Chondrocyte (in vitro differentiated cells): ENCODE measurements at regions not wholly inside any gene's neighbourhood (a gene's known extent, or its start where the extent isn't known, plus 50 kb on each side); places are given as distances from the start of the nearest gene placed in this dataset.

Experiments
- DNase-seq: peaks from one replicate; pipeline ENCODE4 v3.0.0; 2021; ENCODE audit warnings: mixed read lengths, low spot score
- H3K27ac Mint-ChIP-seq: one replicate; pipeline ENCODE4 v1.8.0; 2021; ENCODE audit warnings: mild to moderate bottlenecking, moderate library complexity, mixed read lengths; ENCODE audit not compliant: unreplicated experiment
- H3K27me3 Mint-ChIP-seq: 2 replicates; pipeline ENCODE4 v1.8.0; 2021; ENCODE audit warnings: low read depth, mixed read lengths
- H3K36me3 Mint-ChIP-seq: 2 replicates; pipeline ENCODE4 v1.8.0; 2021; ENCODE audit warnings: low read depth, mixed read lengths
- H3K4me1 Mint-ChIP-seq: 2 replicates; pipeline ENCODE4 v1.8.0; 2021; ENCODE audit warnings: low read depth, mild to moderate bottlenecking, mixed read lengths
- H3K4me3 Mint-ChIP-seq: one replicate; pipeline ENCODE4 v1.8.0; 2021; ENCODE audit warnings: mild to moderate bottlenecking, moderate library complexity, mixed read lengths; ENCODE audit not compliant: unreplicated experiment
- H3K9me3 Mint-ChIP-seq: 2 replicates; pipeline ENCODE4 v1.8.0; 2021; ENCODE audit warnings: low read depth, mixed read lengths
- CTCF ChIP-seq: fragments of 200-600 bp; sonication (generic); IDR thresholded peaks from 2 replicates; pipeline ENCODE4 v1.5.0; 2021; ENCODE audit warnings: antibody characterized with exemption, mild to moderate bottlenecking, moderate library complexity

GRCh38 chr21:14870853-14871149, 194.0 kb downstream of the NRIP1 start:
- no peak overlapping the region for H3K4me3 Mint-ChIP-seq
- no peaks in the 10 kb centered on the region for H3K9me3 Mint-ChIP-seq
- no peaks in the 10 kb centered on the region for H3K36me3 Mint-ChIP-seq
- no peaks in the 10 kb centered on the region for H3K27me3 Mint-ChIP-seq
- peaks cover 11% of the 10 kb centered on the region for H3K4me1 Mint-ChIP-seq
- no peak for DNase-seq
- TF ChIP-seq CTCF = no peak
- no peak overlapping the region for H3K27ac Mint-ChIP-seq

GRCh38 chr21:14869984-14870852, 194.6 kb downstream of the NRIP1 start:
- Mint-ChIP-seq H3K9me3 (no peaks in the 10 kb centered on the region), H3K4me3 (no peak overlapping the region), H3K27me3 (no peaks in the 10 kb centered on the region), H3K4me1 (peaks cover 8% of the 10 kb centered on the region), H3K36me3 (no peaks in the 10 kb centered on the region), H3K27ac (no peak overlapping the region)
- no peak for TF ChIP-seq CTCF
- no peak for DNase-seq

GRCh38 chr21:14866859-14867765, 197.7 kb downstream of the NRIP1 start:
- no peaks in the 10 kb centered on the region for H3K36me3 Mint-ChIP-seq
- no peak overlapping the region for H3K27ac Mint-ChIP-seq
- peaks cover 15% of the 10 kb centered on the region for H3K4me1 Mint-ChIP-seq
- H3K27me3 Mint-ChIP-seq = no peaks in the 10 kb centered on the region
- H3K4me3 Mint-ChIP-seq = no peak overlapping the region
- no peak for DNase-seq
- no peak for TF ChIP-seq CTCF
- H3K9me3 Mint-ChIP-seq = no peaks in the 10 kb centered on the region

GRCh38 chr21:14864211-14865021, 200.4 kb downstream of the NRIP1 start:
- no peaks in the 10 kb centered on the region for H3K36me3 Mint-ChIP-seq
- H3K9me3 Mint-ChIP-seq = no peaks in the 10 kb centered on the region
- H3K27me3 Mint-ChIP-seq = no peaks in the 10 kb centered on the region
- peak; percentile 79 for TF ChIP-seq CTCF
- no peak overlapping the region for H3K27ac Mint-ChIP-seq
- DNase-seq = no peak
- H3K4me1 Mint-ChIP-seq = peaks cover 15% of the 10 kb centered on the region
- no peak overlapping the region for H3K4me3 Mint-ChIP-seq

GRCh38 chr21:14863745-14864210, 201.0 kb downstream of the NRIP1 start:
- H3K4me3 Mint-ChIP-seq = no peak overlapping the region
- H3K4me1 Mint-ChIP-seq = peaks cover 11% of the 10 kb centered on the region
- H3K27ac Mint-ChIP-seq = no peak overlapping the region
- no peak for TF ChIP-seq CTCF
- no peaks in the 10 kb centered on the region for H3K9me3 Mint-ChIP-seq
- H3K27me3 Mint-ChIP-seq = no peaks in the 10 kb centered on the region
- no peaks in the 10 kb centered on the region for H3K36me3 Mint-ChIP-seq
- DNase-seq = no peak
